H1 (cell line): ENCODE measurements at regions not wholly inside any gene's neighbourhood (a gene's known extent, or its start where the extent isn't known, plus 50 kb on each side); places are given as distances from the start of the nearest gene placed in this dataset.

ENCODE experiments used
- CTCF ChIA-PET: fragments of 300-600 bp; sonication (Branson Sonifier 250); formaldehyde crosslinking; loops from one replicate; lab custom pipeline; 2021; ENCODE audit not compliant: partially characterized antibody; lab: Charles Lee
- POLR2A ChIA-PET: fragments of 300-600 bp; sonication (Branson Sonifier 250); formaldehyde crosslinking; loops from one replicate; lab custom pipeline; 2021; ENCODE audit warnings: inconsistent platforms; ENCODE audit not compliant: partially characterized antibody; lab: Charles Lee
- DNase-seq, 2 experiments: peaks; one replicate each; pipeline versions ENCODE4 v3.0.0 to v3.0.0-alpha.2; 2010 to 2022; ENCODE audit warnings: low spot score in 2 of 2, low read depth in 1 of 2, mixed read lengths in 1 of 2
- FAIRE-seq: peaks from 2 replicates; lab custom pipeline; 2011; peaks lifted over from hg19 to GRCh38; lab: Jason Lieb, UNC
- H2AFZ ChIP-seq: 2 replicates; pipeline ENCODE4 v1.8.1; 2012; ENCODE audit warnings: low read length, inconsistent platforms
- H2AK5ac ChIP-seq: 2 replicates; pipeline ENCODE4 v1.6.1; 2013; ENCODE audit warnings: low read depth, low read length
- H2BK120ac ChIP-seq: replicated peaks from 2 replicates; pipeline ENCODE3; 2013; ENCODE audit warnings: low read depth, low read length, inconsistent platforms
- H2BK12ac ChIP-seq: 2 replicates; pipeline ENCODE4 v1.6.1; 2013; ENCODE audit warnings: low read depth, low read length
- H2BK15ac ChIP-seq: 2 replicates; pipeline ENCODE4 v1.6.1; 2013; ENCODE audit warnings: low read length
- H2BK20ac ChIP-seq: 2 replicates; pipeline ENCODE4 v1.6.1; 2013; ENCODE audit warnings: low read length
- H2BK5ac ChIP-seq: 2 replicates; pipeline ENCODE4 v1.6.1; 2013; ENCODE audit warnings: low read depth, low read length
- H3K14ac ChIP-seq: 2 replicates; pipeline ENCODE4 v1.6.1; 2013; ENCODE audit warnings: inconsistent platforms; ENCODE audit not compliant: insufficient read length
- H3K18ac ChIP-seq: 2 replicates; pipeline ENCODE4 v1.6.1; 2013; ENCODE audit warnings: low read length; ENCODE audit errors: extremely low read depth
- H3K23ac ChIP-seq: 2 replicates; pipeline ENCODE4 v1.6.1; 2013; ENCODE audit warnings: inconsistent platforms; ENCODE audit not compliant: insufficient read length
- H3K23me2 ChIP-seq: 2 replicates; pipeline ENCODE4 v1.6.1; 2013; ENCODE audit warnings: low read depth, low read length
- H3K27ac ChIP-seq: 2 replicates; pipeline ENCODE4 v1.6.1; 2011; ENCODE audit warnings: low read depth, low read length, inconsistent platforms
- H3K27me3 ChIP-seq, 4 experiments: replicated peaks in 1 of 4; 1 replicate in 1 of 4; 2 replicates in 3 of 4; pipeline versions ENCODE4 v1.6.1 to v1.8.1; 2011 to 2013; ENCODE audit warnings: low read length in 3 of 4, mild to moderate bottlenecking in 3 of 4, inconsistent platforms in 2 of 4, mixed read lengths in 2 of 4, moderate library complexity in 1 of 4; ENCODE audit not compliant: control insufficient read depth in 3 of 4, insufficient read depth in 3 of 4; ENCODE audit errors: extremely low read depth in 1 of 4
- H3K36me3 ChIP-seq, 4 experiments: 2 replicates each; pipeline versions ENCODE4 v1.6.1 to v1.8.1; 2011 to 2013; ENCODE audit warnings: mild to moderate bottlenecking in 4 of 4, low read length in 3 of 4, moderate library complexity in 2 of 4, control low read depth in 1 of 4, inconsistent platforms in 1 of 4; ENCODE audit not compliant: insufficient read depth in 4 of 4, control insufficient read depth in 2 of 4
- H3K4ac ChIP-seq: replicated peaks from 2 replicates; pipeline ENCODE3; 2013; ENCODE audit warnings: low read length, low read depth, mixed read lengths, inconsistent platforms; ENCODE audit not compliant: insufficient read length
- H3K4me1 ChIP-seq, 4 experiments: replicated peaks in 1 of 4; 1 replicate in 1 of 4; 2 replicates in 3 of 4; pipeline versions ENCODE4 v1.6.1 to v1.8.1; 2011 to 2013; ENCODE audit warnings: low read length in 3 of 4, inconsistent platforms in 2 of 4, mixed read lengths in 1 of 4; ENCODE audit not compliant: insufficient read depth in 4 of 4, control insufficient read depth in 3 of 4
- H3K4me2 ChIP-seq, 2 experiments: 2 replicates each; pipeline versions ENCODE4 v1.6.1 to v1.8.1; 2011 to 2013; ENCODE audit warnings: low read depth in 2 of 2, low read length in 2 of 2, control low read depth in 1 of 2, inconsistent platforms in 1 of 2, mild to moderate bottlenecking in 1 of 2; ENCODE audit not compliant: insufficient read depth in 1 of 2
- H3K4me3 ChIP-seq, 4 experiments: fragments of 200-600, 300-600 bp in 1 of 4; sonication (generic), shearing (Covaris generic), sonication (Bioruptor Twin) in 1 of 4; 2 replicates each; pipeline versions ENCODE4 v1.5.1 to v1.8.1; 2011 to 2016; ENCODE audit warnings: low read length in 4 of 4, low read depth in 3 of 4, control low read depth in 2 of 4, inconsistent platforms in 2 of 4, mild to moderate bottlenecking in 2 of 4, mixed read lengths in 1 of 4, moderate library complexity in 1 of 4; ENCODE audit not compliant: insufficient read depth in 2 of 4; ENCODE audit errors: extremely low read depth in 1 of 4
- H3K56ac ChIP-seq: replicated peaks from 2 replicates; pipeline ENCODE3; 2013; ENCODE audit warnings: low read depth, mild to moderate bottlenecking, mixed read lengths, low read length, inconsistent platforms; ENCODE audit not compliant: insufficient read length
- H3K79me1 ChIP-seq: 2 replicates; pipeline ENCODE4 v1.6.1; 2013; ENCODE audit warnings: low read depth, low read length, control low read depth
- H3K79me2 ChIP-seq, 2 experiments: 2 replicates each; pipeline versions ENCODE4 v1.6.1 to v1.8.1; 2012 to 2013; ENCODE audit warnings: low read length in 2 of 2, mild to moderate bottlenecking in 2 of 2, inconsistent platforms in 1 of 2; ENCODE audit not compliant: insufficient read depth in 2 of 2, control insufficient read depth in 1 of 2
- H3K9ac ChIP-seq, 4 experiments: replicated peaks in 1 of 4; 1 replicate in 1 of 4; 2 replicates in 3 of 4; pipeline versions ENCODE4 v1.6.1 to v1.8.1; 2011 to 2013; ENCODE audit warnings: low read depth in 3 of 4, low read length in 3 of 4, control low read depth in 2 of 4, mild to moderate bottlenecking in 2 of 4, moderate library complexity in 2 of 4, inconsistent platforms in 1 of 4; ENCODE audit errors: extremely low read depth in 1 of 4
- H3K9me3 ChIP-seq, 2 experiments: 2 replicates each; pipeline versions ENCODE4 v1.6.1 to v1.8.1; 2012 to 2013; ENCODE audit warnings: mild to moderate bottlenecking in 2 of 2, moderate library complexity in 2 of 2, control low read depth in 1 of 2, inconsistent platforms in 1 of 2, low read depth in 1 of 2, low read length in 1 of 2, mixed read lengths in 1 of 2; ENCODE audit not compliant: insufficient read depth in 2 of 2
- H4K20me1 ChIP-seq, 2 experiments: replicated peaks in 1 of 2; 2 replicates each; pipeline versions ENCODE3 to v1.8.1; 2011 to 2013; ENCODE audit warnings: inconsistent platforms in 2 of 2, low read length in 2 of 2, mild to moderate bottlenecking in 1 of 2; ENCODE audit not compliant: insufficient read depth in 2 of 2, control insufficient read depth in 1 of 2
- H4K5ac ChIP-seq: 2 replicates; pipeline ENCODE4 v1.6.1; 2013; ENCODE audit warnings: low read length, low read depth, mixed read lengths, inconsistent platforms; ENCODE audit not compliant: insufficient read length
- H4K8ac ChIP-seq: 2 replicates; pipeline ENCODE4 v1.8.0; 2013; ENCODE audit warnings: mild to moderate bottlenecking, moderate library complexity, low read length, inconsistent platforms; ENCODE audit not compliant: insufficient read depth; ENCODE audit errors: extremely low read depth
- H4K91ac ChIP-seq: replicated peaks from 2 replicates; pipeline ENCODE3; 2013; ENCODE audit warnings: low read length, mixed read lengths, inconsistent platforms; ENCODE audit not compliant: insufficient read length
- EZH2 ChIP-seq: fragments of 200-600 bp; sonication (generic); IDR thresholded peaks from 2 replicates; pipeline ENCODE4 v1.7.1; 2012; ENCODE audit warnings: low read depth, mild to moderate bottlenecking, moderate library complexity, low read length, inconsistent platforms; ENCODE audit not compliant: severe bottlenecking
- RAD21 ChIP-seq, 2 experiments: IDR thresholded peaks in 1 of 2; conservative IDR thresholded peaks in 1 of 2; 2 replicates each; pipeline ENCODE4 v1.6.1; 2011; ENCODE audit warnings: low read depth in 2 of 2, low read length in 2 of 2, improper control_type of control experiment in 1 of 2, inconsistent platforms in 1 of 2, mild to moderate bottlenecking in 1 of 2, moderate library complexity in 1 of 2
- RNF2 ChIP-seq: fragments of 200-900, 300-1000 bp; sonication (generic); IDR thresholded peaks from 2 replicates; pipeline ENCODE4 v1.7.1; 2016; ENCODE audit warnings: borderline replicate concordance, low read depth, mild to moderate bottlenecking, antibody characterized with exemption, low read length; ENCODE audit not compliant: poor library complexity, severe bottlenecking; ENCODE audit errors: missing control alignments
- SIN3A ChIP-seq, 2 experiments: IDR thresholded peaks in 1 of 2; conservative IDR thresholded peaks in 1 of 2; 2 replicates each; pipeline ENCODE4 v1.6.1; 2011 to 2012; ENCODE audit warnings: low read length in 2 of 2, improper control_type of control experiment in 1 of 2, low read depth in 1 of 2, mild to moderate bottlenecking in 1 of 2
- USF2 ChIP-seq: IDR thresholded peaks from 2 replicates; pipeline ENCODE4 v1.6.1; 2011; ENCODE audit warnings: low read length, improper control_type of control experiment
- WGBS, 2 experiments: shearing (Covaris generic) in 1 of 2; methylation state at CpG; one replicate each; pipeline versions ENCODE4 v1.1.6 to v1.1.7; 2013 to 2015; ENCODE audit warnings: low lambda C conversion rate in 2 of 2, mixed read lengths in 2 of 2, inconsistent platforms in 1 of 2, low coverage in 1 of 2, missing lambda C conversion rate in 1 of 2; ENCODE audit not compliant: insufficient replicate concordance in 2 of 2, insufficient coverage in 1 of 2, insufficient read length in 1 of 2; ENCODE audit errors: extremely low coverage in 1 of 2, missing lambda C conversion rate in 1 of 2; 5-methylcytosine and 5-hydroxymethylcytosine counted together

GRCh38 chr7:24510759-24511158 is 62.5 kb upstream of the PALS2 start:
- H3K14ac ChIP-seq: no peak overlapping the region
- no peak for TF ChIP-seq USF2
- no peak for TF ChIP-seq SIN3A (conservative IDR thresholded peaks at IDR 0.05 in 1 of 2, IDR thresholded peaks at IDR 0.05 in 1 of 2; ENCODE audit: low read depth in 1 of 2, low read length in 2 of 2)
- TF ChIP-seq EZH2: no peak
- TF ChIP-seq RAD21 (IDR thresholded peaks at IDR 0.05 in 1 of 2, conservative IDR thresholded peaks at IDR 0.05 in 1 of 2; ENCODE audit: low read depth in 2 of 2, low read length in 2 of 2): no peak
- no peak for TF ChIP-seq RNF2
- TF ChIP-seq, all 59 proteins: peak for 0
- H3K23me2 ChIP-seq: no peaks in the 10 kb centered on the region
- H3K9me3 ChIP-seq: peaks cover 0 to 3% of the 10 kb centered on the region in 2 experiments; a peak in 2 of 4 replicates
- peaks cover 0 to 6% (median 2%) of the 10 kb centered on the region in 4 experiments; a peak in 4 of 7 replicates for H3K4me1 ChIP-seq
- H2BK15ac ChIP-seq: no peak overlapping the region
- H4K91ac ChIP-seq: no peak overlapping the region
- H3K4me2 ChIP-seq: no peak overlapping the region
- H3K79me1 ChIP-seq: no peaks in the 10 kb centered on the region
- H3K36me3 ChIP-seq: no peaks in the 10 kb centered on the region
- H2AFZ ChIP-seq: no peak overlapping the region
- H3K27ac ChIP-seq: no peak overlapping the region
- ChIA-PET POLR2A (interaction anchor here (1.3 to 1.4 kb wide), 2 partner anchors 9 to 104 kb away, joined by 4 read pairs; no protein-coding TSS in a partner anchor), CTCF (interaction anchor here (0.8 to 1.4 kb wide), 3 partner anchors 11 to 192 kb away, joined by 3 read pairs; no protein-coding TSS in a partner anchor)
- no peak overlapping the region for H2BK12ac ChIP-seq
- H3K56ac ChIP-seq: no peak overlapping the region
- no peak overlapping the region for H2BK120ac ChIP-seq
- H3K9ac ChIP-seq: no peak overlapping the region
- 66% methylated on average over 2 of the region's 2 CpGs; no CpG with 5 or more reads in 1 of the 2 experiments for WGBS, 2 experiments
- H3K79me2 ChIP-seq: no peaks in the 10 kb centered on the region
- no peak overlapping the region for H4K5ac ChIP-seq
- H2AK5ac ChIP-seq: no peak overlapping the region
- no peak overlapping the region for H2BK5ac ChIP-seq
- no peaks in the 10 kb centered on the region for H4K20me1 ChIP-seq
- H3K27me3 ChIP-seq: no peaks in the 10 kb centered on the region
- no peak overlapping the region for H3K4ac ChIP-seq
- DNase-seq (no peak), FAIRE-seq (peak; percentile 45)
- H3K23ac ChIP-seq: no peak overlapping the region
- no peak overlapping the region for H3K18ac ChIP-seq
- no peak overlapping the region for H3K4me3 ChIP-seq
- H2BK20ac ChIP-seq: no peak overlapping the region
- H4K8ac ChIP-seq: no peak overlapping the region
